PFSK-1 (cell line): ENCODE measurements at regions not wholly inside any gene's neighbourhood (a gene's known extent, or its start where the extent isn't known, plus 50 kb on each side); places are given as distances from the start of the nearest gene placed in this dataset.

Experiments used
- FOXP2 ChIP-seq: optimal IDR thresholded peaks from 2 replicates; pipeline ENCODE3; 2011; ENCODE audit warnings: borderline replicate concordance, control low read depth, inconsistent platforms; ENCODE audit not compliant: insufficient read depth; ENCODE audit errors: extremely low read length, extremely low read depth
- POLR2AphosphoS5 ChIP-seq: IDR thresholded peaks from 2 replicates; pipeline ENCODE4 v1.6.1; 2012; ENCODE audit warnings: low read depth, mild to moderate bottlenecking, control low read depth, low read length, moderate library complexity
- SIN3A ChIP-seq: IDR thresholded peaks from 2 replicates; pipeline ENCODE4 v1.6.1; 2012; ENCODE audit warnings: mild to moderate bottlenecking, low read length, moderate library complexity, borderline replicate concordance; ENCODE audit not compliant: insufficient read depth
- TAF1 ChIP-seq: IDR thresholded peaks from 2 replicates; pipeline ENCODE4 v1.6.1; 2012; ENCODE audit warnings: low read length, control low read depth, borderline replicate concordance; ENCODE audit not compliant: insufficient read depth
- TF ChIP-seq, protein P1 (sequence below), 2 experiments: IDR thresholded peaks; 2 replicates each; pipeline versions ENCODE4 v1.6.1 to v1.8.0; 2011 to 2012; ENCODE audit warnings: low read depth in 2 of 2, low read length in 2 of 2, control low read depth in 1 of 2, inconsistent platforms in 1 of 2, mild to moderate bottlenecking in 1 of 2, moderate library complexity in 1 of 2; ENCODE audit not compliant: insufficient read depth in 1 of 2

GRCh38 chr14:54337314-54337713 is 59.5 kb upstream of the CDKN3 start:
- TF ChIP-seq TAF1 (no peak), FOXP2 (no peak), POLR2AphosphoS5 (no peak), SIN3A (no peak)
- TF ChIP-seq, protein P1, sequence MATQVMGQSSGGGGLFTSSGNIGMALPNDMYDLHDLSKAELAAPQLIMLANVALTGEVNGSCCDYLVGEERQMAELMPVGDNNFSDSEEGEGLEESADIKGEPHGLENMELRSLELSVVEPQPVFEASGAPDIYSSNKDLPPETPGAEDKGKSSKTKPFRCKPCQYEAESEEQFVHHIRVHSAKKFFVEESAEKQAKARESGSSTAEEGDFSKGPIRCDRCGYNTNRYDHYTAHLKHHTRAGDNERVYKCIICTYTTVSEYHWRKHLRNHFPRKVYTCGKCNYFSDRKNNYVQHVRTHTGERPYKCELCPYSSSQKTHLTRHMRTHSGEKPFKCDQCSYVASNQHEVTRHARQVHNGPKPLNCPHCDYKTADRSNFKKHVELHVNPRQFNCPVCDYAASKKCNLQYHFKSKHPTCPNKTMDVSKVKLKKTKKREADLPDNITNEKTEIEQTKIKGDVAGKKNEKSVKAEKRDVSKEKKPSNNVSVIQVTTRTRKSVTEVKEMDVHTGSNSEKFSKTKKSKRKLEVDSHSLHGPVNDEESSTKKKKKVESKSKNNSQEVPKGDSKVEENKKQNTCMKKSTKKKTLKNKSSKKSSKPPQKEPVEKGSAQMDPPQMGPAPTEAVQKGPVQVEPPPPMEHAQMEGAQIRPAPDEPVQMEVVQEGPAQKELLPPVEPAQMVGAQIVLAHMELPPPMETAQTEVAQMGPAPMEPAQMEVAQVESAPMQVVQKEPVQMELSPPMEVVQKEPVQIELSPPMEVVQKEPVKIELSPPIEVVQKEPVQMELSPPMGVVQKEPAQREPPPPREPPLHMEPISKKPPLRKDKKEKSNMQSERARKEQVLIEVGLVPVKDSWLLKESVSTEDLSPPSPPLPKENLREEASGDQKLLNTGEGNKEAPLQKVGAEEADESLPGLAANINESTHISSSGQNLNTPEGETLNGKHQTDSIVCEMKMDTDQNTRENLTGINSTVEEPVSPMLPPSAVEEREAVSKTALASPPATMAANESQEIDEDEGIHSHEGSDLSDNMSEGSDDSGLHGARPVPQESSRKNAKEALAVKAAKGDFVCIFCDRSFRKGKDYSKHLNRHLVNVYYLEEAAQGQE (IDR thresholded peaks at IDR 0.05; ENCODE audit: insufficient read depth in 1 of 2, low read depth in 2 of 2, low read length in 2 of 2) = no peak

DNA sequence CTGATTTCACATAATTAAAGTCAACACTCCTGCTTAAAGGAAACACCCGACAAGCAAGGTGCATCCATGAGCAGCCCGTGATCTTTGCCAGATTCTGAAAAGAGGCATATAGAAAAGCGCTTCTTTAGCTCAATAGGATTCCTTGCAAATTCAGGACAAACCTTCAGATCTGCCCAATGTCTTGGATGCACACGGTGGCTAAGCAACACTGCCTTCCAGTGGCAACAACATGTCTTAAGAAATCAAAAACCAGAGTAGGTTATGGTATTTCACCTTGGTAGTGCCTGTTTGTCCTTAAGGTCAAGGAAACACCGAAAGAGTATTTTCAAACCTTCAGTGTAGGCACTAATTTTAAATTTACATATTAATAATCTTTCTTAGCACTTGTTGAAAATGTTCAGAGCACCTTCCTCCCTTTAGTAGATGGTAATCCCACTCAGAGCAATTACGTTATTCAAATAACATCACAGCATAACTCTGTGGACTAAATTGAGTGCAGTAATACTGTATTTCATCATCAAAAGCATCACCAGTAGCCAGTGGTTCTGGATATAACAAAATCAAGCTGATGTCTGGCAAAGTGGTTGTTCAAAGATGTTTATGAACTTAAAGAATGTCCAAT is 58.0 kb upstream of the CDKN3 start:
- TF ChIP-seq POLR2AphosphoS5 (no peak), FOXP2 (no peak), SIN3A (no peak), TAF1 (no peak)
- TF ChIP-seq, protein P1 (IDR thresholded peaks at IDR 0.05; ENCODE audit: insufficient read depth in 1 of 2, low read depth in 2 of 2, low read length in 2 of 2) = no peak

- no peak for TF ChIP-seq POLR2AphosphoS5
- no peak for TF ChIP-seq FOXP2
- TF ChIP-seq, protein P1 (IDR thresholded peaks at IDR 0.05; ENCODE audit: insufficient read depth in 1 of 2, low read depth in 2 of 2, low read length in 2 of 2) = no peak
Observed at GRCh38 chr14:54339771-54340170, 57.0 kb upstream of the CDKN3 start.

DNA sequence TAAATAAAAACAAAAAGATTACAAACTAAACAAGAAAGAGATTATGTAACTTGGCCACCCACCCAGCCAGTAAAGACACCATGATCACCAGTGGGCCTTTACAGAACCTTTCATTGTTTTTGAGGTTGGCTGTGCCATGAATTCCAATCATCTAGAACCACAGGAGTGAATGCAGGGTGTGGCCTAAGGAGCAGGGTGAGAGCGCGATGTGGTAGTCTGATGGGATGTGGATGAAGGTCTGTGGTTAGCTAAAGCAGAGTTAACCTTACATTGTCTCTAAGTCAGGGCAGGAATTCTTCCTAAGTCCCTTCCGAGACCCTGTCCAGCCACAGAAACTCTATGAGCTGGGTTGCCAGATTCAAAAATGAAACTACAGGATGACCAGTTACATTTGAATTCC is 54.0 kb upstream of the CDKN3 start:
- TF ChIP-seq SIN3A (no peak), TAF1 (no peak), FOXP2 (no peak), POLR2AphosphoS5 (no peak)
- TF ChIP-seq, protein P1 (IDR thresholded peaks at IDR 0.05; ENCODE audit: insufficient read depth in 1 of 2, low read depth in 2 of 2, low read length in 2 of 2) = no peak

DNA sequence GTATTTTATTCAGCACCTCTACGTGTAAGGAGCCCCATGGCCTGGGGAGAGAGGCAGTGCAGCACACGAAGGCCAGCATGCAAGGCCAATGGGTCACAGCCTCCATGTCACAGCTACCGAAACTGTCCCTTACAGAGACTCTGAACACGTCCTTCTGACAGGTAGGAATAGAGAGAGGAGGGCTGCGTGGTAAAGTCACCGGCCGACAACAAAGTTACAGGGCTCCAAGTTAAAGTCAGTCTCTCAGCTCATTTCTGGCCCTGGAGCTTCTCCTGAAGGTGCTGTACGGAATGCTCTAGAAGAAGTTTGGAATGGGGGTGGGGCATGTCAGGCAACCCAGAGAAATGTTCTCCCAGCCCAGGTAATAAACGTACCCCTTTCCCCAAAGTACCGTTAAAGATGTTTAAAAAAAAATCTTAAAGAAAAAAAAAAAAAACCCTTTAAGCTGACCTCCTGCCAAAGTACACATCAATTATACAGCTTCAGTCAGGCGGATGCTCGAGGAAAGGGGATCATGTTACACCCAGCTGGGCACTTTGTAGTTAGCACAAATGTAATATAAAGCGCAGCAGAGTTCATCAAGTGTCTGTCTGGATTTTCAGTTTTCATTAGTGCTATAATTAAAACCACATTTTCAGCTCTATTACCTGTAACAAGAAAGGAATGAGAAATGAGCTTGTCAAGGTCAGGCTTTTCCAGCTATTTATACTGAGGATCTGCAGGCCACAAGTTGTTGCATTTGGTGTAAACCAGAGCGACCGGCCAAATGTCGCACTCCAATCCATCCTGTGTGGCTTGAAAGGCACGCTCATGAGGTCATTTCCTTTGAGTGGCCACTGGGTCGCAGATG is 53.3 kb upstream of the CDKN3 start:
- no peak for TF ChIP-seq SIN3A
- no peak for TF ChIP-seq TAF1
- TF ChIP-seq, protein P1 (IDR thresholded peaks at IDR 0.05; ENCODE audit: insufficient read depth in 1 of 2, low read depth in 2 of 2, low read length in 2 of 2) = no peak
- no peak for TF ChIP-seq POLR2AphosphoS5
- TF ChIP-seq FOXP2 = no peak
